ENCODE measurements at regions not wholly inside any gene's neighbourhood (a gene's known extent, or its start where the extent isn't known, plus 50 kb on each side); places are given as distances from the start of the nearest gene placed in this dataset.

- TF ChIP-seq CTCF (IDR thresholded peaks at IDR 0.05): no peak
- no peak for TF ChIP-seq POLR2A (IDR thresholded peaks at IDR 0.05)
- TF ChIP-seq POLR2AphosphoS5 (IDR thresholded peaks at IDR 0.05): no peak
Measured at GRCh38 chr1:67630438-67631045, 54.5 kb upstream of the GADD45A start.

All from breast epithelium (tissue), 3 donors.